HK-2 (cell line): ENCODE measurements at regions not wholly inside any gene's neighbourhood (a gene's known extent, or its start where the extent isn't known, plus 50 kb on each side); places are given as distances from the start of the nearest gene placed in this dataset.
"Not testable (repeated sequence)": the region's sequence is repeated elsewhere in the genome, so short reads cannot be mapped to it uniquely, and the experiment has no call there.

Experiments used
- DNase-seq: peaks from one replicate; pipeline ENCODE4 v3.0.0-alpha.2; 2018; ENCODE audit not compliant: unreplicated experiment

DNA sequence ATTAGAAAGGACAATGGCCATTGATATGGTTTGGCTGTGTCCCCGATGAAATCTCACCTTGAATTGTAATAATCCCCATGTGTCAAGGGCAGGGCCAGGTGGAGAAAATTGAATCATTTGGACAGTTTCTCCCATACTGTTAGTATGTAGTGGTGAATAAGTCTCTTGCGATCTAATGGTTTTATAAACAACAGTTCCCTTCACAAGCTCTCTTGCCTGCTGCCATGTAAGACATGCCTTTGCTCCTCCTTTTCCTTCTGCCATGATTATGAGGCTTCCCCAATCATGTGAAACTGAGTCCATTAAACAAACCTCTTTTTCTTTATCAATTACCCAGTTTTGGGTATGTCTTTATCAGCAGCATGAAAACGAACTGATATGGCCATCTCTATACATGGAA is 302.7 kb downstream of the SFMBT2 start:
- no peak for DNase-seq

DNA sequence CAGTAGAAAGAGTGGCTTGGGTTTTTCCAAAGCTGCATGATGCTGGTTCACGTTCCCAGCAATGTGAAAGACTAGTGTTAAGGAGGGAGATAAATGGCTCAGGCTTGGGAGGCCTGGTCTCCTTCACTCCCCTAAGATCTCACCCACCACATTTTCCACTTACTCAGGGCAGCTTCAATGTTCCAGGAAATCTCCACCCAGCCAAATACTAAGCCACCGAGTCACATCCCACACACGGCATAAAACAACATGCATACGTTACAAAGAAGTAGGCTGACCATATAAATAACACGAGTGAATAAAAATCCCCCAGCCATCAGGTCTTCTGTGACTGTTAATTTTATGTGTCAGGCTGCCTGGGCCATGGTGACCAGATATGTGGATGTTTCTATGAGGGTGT is 303.5 kb downstream of the SFMBT2 start:
- DNase-seq = no peak

DNA sequence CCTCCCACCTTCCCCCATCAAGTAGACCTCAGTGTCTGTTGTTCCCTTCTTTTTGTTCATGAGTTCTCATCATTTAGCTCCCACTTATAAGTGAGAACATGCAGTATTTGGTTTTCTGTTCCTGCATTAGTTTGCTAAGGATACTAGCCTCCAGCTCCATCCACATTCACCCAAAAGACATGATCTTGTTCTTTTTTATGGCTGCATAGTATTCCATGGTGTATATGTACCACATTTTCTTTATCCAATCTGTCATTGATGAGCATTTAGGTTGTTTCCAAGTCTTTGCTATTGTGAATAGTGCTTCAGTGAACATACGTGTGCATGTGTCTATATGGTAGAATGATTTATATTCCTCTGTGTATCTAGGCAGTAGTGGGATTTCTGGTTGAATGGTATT is 306.5 kb downstream of the SFMBT2 start:
- not testable (repeated sequence) for DNase-seq

GRCh38 chr10:7102557-7103349 is 308.1 kb downstream of the SFMBT2 start:
- DNase-seq = no peak

GRCh38 chr10:7102084-7102483 is 308.8 kb downstream of the SFMBT2 start:
- DNase-seq = no peak

GRCh38 chr10:7101451-7101850 is 309.4 kb downstream of the SFMBT2 start:
- DNase-seq = no peak

- no peak for DNase-seq
These were observed 310.7 kb downstream of the SFMBT2 start for GRCh38 chr10:7100032-7100702.

- DNase-seq = no peak
These were observed 312.6 kb downstream of the SFMBT2 start for GRCh38 chr10:7098160-7098762.

- no peak for DNase-seq
These were observed 316.1 kb downstream of the SFMBT2 start for GRCh38 chr10:7094781-7095180.

- DNase-seq = no peak
These were observed 317.5 kb downstream of the SFMBT2 start for GRCh38 chr10:7093368-7093767.

DNA sequence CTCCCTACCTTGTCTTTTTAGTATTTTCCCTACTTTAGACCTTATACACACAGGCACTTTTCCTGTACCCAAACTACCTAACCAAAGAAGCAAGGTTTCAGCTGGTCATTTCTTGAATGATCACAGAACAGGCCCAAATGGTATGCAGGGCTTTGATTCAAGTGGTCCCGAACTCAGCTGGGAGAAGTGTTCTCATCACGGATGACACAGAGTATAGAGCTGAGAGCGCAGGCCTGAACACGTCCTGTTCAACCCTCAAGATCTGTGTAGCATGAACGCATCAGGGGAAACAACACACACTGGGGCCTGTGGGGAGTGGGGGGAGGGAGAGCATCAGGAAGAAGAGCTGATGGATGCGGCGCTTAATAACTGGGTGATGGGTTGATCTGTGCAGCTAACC is 318.2 kb downstream of the SFMBT2 start:
- no peak for DNase-seq

DNA sequence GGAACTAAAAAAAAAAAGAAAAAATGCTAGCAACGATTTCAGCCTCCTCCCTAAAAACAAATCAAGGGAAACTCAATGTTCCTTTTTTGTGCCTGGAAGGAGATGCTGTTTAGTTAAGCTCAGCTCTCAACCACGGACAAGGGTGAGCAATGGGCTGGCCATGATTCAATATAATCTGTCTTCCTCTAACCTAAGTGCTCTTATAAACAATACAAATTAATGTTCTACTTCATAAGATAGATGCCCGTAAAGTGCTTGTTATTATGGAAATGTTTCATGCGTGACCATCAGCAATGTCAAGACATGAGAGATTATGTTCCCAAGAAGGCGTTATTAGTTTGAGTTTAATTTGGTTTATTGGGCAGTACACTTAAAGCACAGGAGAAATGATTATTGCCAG is 320.3 kb downstream of the SFMBT2 start:
- no peak for DNase-seq

DNA sequence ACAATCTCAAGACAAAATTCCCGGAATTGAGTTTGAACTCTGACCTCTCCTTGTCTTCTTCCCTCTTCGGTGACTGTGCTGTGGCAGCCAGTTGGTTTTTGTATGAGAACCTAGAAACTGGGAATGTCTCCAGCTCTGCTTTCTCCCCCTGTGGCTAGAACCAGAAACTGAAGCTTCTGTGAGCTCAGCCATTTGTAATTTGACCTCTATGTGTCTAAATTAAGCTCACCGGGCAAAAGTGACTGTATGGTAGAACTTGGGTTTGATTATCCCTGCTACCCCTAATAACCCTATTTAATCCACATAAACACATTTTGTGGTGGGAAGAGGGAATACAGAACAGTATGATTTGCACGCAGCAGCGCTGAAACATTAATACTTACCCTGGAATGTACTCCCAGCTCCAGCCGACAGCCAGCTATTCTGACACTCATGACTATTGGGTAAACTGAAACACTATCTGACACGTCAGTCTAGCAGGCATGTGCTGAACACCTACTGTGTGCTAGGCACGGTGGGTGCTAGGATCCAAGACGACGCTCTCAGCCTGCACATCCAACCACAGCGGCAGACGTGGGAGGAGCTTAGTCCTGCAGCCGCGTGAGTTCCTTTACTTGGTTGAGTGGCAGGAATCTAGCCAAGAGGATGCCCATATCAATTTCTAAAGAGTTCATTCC is 324.8 kb downstream of the SFMBT2 start:
- DNase-seq = no peak

GRCh38 chr10:7085147-7085912 is 325.5 kb downstream of the SFMBT2 start:
- DNase-seq = no peak

GRCh38 chr10:7084280-7085005 is 326.4 kb downstream of the SFMBT2 start:
- DNase-seq = no peak

DNA sequence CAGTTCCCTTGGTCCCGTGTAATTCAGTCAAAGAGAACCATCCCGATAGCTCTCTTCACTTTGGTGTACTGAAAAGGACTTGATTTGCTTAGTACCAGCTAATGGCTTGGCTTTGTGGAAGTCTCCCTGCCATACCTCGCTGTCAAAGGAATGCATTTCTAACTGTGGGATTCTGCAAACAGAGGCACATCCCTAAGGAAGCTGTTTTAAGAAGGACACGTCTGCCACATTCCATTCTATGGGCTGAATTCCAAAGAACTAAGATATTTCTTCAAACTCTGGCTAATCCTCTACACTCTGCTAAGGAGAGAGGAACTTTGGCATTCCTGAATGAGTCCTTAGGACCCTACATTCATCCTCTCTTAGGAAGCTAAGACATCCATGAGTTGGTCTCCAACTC is 327.9 kb downstream of the SFMBT2 start:
- DNase-seq = no peak

DNA sequence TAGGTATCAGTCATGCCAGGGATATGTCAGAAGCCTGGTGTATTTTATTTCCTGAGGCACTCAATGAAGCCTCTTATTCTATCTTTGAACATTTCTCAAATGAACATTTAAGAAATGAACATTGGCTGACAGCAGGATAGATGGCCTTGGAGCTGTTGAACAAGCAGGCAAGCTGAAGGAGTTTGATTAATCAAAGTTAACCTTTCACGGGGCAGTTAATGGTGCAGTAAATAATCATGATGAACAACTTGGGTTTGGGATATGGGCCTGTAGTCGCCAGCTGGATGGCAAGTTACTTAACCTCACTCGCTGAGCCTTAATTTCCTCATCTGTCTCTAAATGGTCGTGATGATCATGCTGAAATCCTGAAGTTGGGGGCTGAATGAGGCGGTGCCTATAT is 333.0 kb downstream of the SFMBT2 start:
- no peak for DNase-seq

DNA sequence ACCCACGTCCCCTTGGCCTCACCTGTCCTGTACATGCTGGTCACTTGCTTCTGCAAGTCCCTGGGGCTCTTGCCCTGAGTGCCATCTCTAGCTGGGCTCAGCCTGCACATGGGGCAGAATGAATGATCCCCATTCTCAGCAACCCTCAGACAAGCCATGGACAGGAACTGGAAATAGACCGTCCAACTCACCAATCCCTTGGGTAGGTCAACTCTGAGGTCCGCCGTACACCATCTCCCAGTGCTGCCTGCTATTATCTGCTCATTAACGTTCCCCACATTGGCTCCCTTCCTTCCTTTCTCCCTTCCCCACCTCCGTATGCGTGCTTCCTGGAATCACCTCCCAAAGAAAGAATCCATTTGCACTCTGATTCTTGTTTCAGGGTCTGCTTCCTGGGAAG is 335.0 kb downstream of the SFMBT2 start:
- DNase-seq = no peak

- DNase-seq = no peak
These were observed 335.7 kb downstream of the SFMBT2 start for GRCh38 chr10:7075110-7075509.

GRCh38 chr10:7071421-7071820 is 339.4 kb downstream of the SFMBT2 start:
- DNase-seq = no peak

DNA sequence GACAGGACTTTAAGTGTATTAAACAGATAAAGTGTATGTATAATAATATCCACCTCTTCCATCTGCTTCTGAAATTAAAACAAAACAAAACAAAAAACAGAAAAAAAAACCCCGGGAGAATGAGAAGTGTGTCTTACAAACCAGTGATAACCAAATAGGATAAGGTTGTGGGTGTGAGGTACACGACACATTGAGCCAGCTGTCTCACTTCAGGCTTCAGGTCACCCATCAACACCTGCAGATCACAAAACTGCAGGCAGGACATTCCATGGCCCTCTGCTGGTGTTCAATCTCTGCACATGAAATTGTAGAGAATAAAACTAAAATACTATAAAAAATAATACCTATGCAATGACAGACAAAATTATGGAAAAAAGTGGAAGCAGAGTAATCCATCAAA is 339.9 kb downstream of the SFMBT2 start:
- DNase-seq = no peak
